ENCODE measurements at regions not wholly inside any gene's neighbourhood (a gene's known extent, or its start where the extent isn't known, plus 50 kb on each side); places are given as distances from the start of the nearest gene placed in this dataset.

- Histone ChIP-seq H3K4me3 (replicated peaks in 1 of 3; ENCODE audit: insufficient read depth in 1 of 3, low read depth in 1 of 3, low read length in 3 of 3) (no peak overlapping the region), H3K79me2 (ENCODE audit: control insufficient read depth, insufficient read depth, low read length) (no peaks in the 10 kb centered on the region), H4K20me1 (replicated peaks; ENCODE audit: control insufficient read depth, extremely low read depth, insufficient read depth, low read length) (no peaks in the 10 kb centered on the region), H3K27ac (ENCODE audit: insufficient read depth, low read depth, low read length) (no peak overlapping the region), H3K9ac (replicated peaks; ENCODE audit: extremely low read depth, insufficient read depth, low read length) (no peak overlapping the region), H2AFZ (ENCODE audit: low read depth, low read length) (no peak overlapping the region), H3K9me3 (replicated peaks; ENCODE audit: control insufficient read depth, insufficient read depth, low read length) (no peaks in the 10 kb centered on the region), H3K9me1 (replicated peaks; ENCODE audit: control insufficient read depth, extremely low read depth, insufficient read depth, low read length) (no peaks in the 10 kb centered on the region), H3K4me1 (ENCODE audit: control insufficient read depth, extremely low read depth, insufficient read depth, low read length) (peaks cover 4% of the 10 kb centered on the region), H3K27me3 (ENCODE audit: control insufficient read depth in 2 of 2, insufficient read depth in 2 of 2, low read length in 2 of 2) (peaks cover 34 to 51% of the 10 kb centered on the region in 2 experiments), H3K36me3 (ENCODE audit: control insufficient read depth in 2 of 2, extremely low read depth in 1 of 2, insufficient read depth in 2 of 2, low read length in 2 of 2) (no peaks in the 10 kb centered on the region), H3K4me2 (ENCODE audit: insufficient read depth, low read length) (no peak overlapping the region)
- CTCF ChIA-PET = interaction anchor here (1.1 to 2.6 kb wide), 3 partner anchors 140 to 535 kb away, joined by 6 to 16 read pairs (median 9); no protein-coding TSS in a partner anchor
- no peak for DNase-seq (ENCODE audit: low read depth, low spot score)
- BruUV-seq (replicated peaks) = no TSS peak
- intact Hi-C loops (cut with micrococcal nuclease) = no loop called here
- no peak for FAIRE-seq
- TF ChIP-seq CTCF (IDR thresholded peaks at IDR 0.05; ENCODE audit: extremely low read depth in 1 of 2, insufficient read depth in 1 of 2, low read depth in 1 of 2, low read length in 2 of 2) (no peak), EZH2 (IDR thresholded peaks at IDR 0.05; ENCODE audit: borderline replicate concordance, low read depth, low read length, severe bottlenecking) (no peak), GATA2 (IDR thresholded peaks at IDR 0.05; ENCODE audit: insufficient read depth, insufficient read length, low read depth, low read length) (no peak), FOS (IDR thresholded peaks at IDR 0.05; ENCODE audit: borderline replicate concordance, insufficient read depth, low read length) (no peak), MYC (IDR thresholded peaks at IDR 0.05; ENCODE audit: low read depth, low read length) (no peak), POLR2A (IDR thresholded peaks at IDR 0.05; ENCODE audit: low read depth, low read length) (no peak), JUN (IDR thresholded peaks at IDR 0.05; ENCODE audit: borderline replicate concordance, insufficient read depth, insufficient read length, low read depth) (no peak), POLR2AphosphoS5 (IDR thresholded peaks at IDR 0.05; ENCODE audit: insufficient read depth, low read depth, low read length) (no peak), MAX (IDR thresholded peaks at IDR 0.05; ENCODE audit: insufficient read depth, insufficient read length) (no peak)
- POLR2A ChIA-PET = no interaction called here
- dilution Hi-C loops (cut with MboI; ENCODE audit: extremely low pct_ligation_motif_present, low sequenced_read_pairs) = no loop called here
These were observed 129.7 kb upstream of the HAND1 start for GRCh38 chr5:154607746-154608145.

Measured in endothelial cell of umbilical vein (primary cell).